ENCODE measurements at regions not wholly inside any gene's neighbourhood (a gene's known extent, or its start where the extent isn't known, plus 50 kb on each side); places are given as distances from the start of the nearest gene placed in this dataset.

DNA sequence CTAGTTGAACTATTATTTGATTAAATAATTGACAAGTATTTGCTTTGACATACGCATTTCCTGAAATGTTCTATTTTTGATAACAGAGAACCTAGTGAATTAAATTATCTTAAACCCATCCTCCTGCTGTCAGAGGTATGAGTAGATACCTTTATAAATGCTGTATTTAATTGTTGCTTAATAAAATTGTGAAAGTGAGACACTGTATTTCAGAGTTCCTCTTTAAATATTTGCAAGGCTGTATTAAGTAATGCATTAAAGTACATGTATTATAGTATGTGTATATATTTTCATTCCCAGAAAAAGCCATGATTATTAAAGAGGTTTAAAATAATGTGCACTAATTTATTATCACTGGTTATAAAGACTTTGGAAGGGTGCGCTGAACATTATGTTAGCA lies 483.8 kb downstream of the TFAP2B start:
- TF ChIP-seq, protein P1, sequence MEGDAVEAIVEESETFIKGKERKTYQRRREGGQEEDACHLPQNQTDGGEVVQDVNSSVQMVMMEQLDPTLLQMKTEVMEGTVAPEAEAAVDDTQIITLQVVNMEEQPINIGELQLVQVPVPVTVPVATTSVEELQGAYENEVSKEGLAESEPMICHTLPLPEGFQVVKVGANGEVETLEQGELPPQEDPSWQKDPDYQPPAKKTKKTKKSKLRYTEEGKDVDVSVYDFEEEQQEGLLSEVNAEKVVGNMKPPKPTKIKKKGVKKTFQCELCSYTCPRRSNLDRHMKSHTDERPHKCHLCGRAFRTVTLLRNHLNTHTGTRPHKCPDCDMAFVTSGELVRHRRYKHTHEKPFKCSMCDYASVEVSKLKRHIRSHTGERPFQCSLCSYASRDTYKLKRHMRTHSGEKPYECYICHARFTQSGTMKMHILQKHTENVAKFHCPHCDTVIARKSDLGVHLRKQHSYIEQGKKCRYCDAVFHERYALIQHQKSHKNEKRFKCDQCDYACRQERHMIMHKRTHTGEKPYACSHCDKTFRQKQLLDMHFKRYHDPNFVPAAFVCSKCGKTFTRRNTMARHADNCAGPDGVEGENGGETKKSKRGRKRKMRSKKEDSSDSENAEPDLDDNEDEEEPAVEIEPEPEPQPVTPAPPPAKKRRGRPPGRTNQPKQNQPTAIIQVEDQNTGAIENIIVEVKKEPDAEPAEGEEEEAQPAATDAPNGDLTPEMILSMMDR (IDR thresholded peaks at IDR 0.05; ENCODE audit: low read depth, low read length, poor library complexity, severe bottlenecking) = no peak
- TF ChIP-seq EZH2phosphoT487 (IDR thresholded peaks at IDR 0.05; ENCODE audit: borderline replicate concordance, low read length) = no peak
